ENCODE measurements at regions not wholly inside any gene's neighbourhood (a gene's known extent, or its start where the extent isn't known, plus 50 kb on each side); places are given as distances from the start of the nearest gene placed in this dataset.

- WGBS (ENCODE audit: insufficient coverage): 33% methylated on average over 10 of the region's 13 CpGs
These were observed 145.4 kb downstream of the SOX9 start for GRCh38 chr17:72266112-72266775.

GRCh38 chr17:72267601-72268000 lies 146.8 kb downstream of the SOX9 start:
- no peaks in the 10 kb centered on the region for H3K36me3 ChIP-seq (ENCODE audit: control insufficient read depth, insufficient read depth, low read length)
- H3K4me3 ChIP-seq (ENCODE audit: low read depth, low read length): no peak overlapping the region
- DNase-seq (ENCODE audit: low read depth in 4 of 6, low spot score in 6 of 6): no peak
- 22% methylated on average over 1 of the region's 1 CpG for WGBS (ENCODE audit: insufficient coverage)
- peaks cover 3% of the 10 kb centered on the region for H3K4me1 ChIP-seq (ENCODE audit: control insufficient read depth, insufficient read depth, low read length)
- no peak overlapping the region for H3K27ac ChIP-seq (ENCODE audit: low read depth, low read length)
- no peaks in the 10 kb centered on the region for H3K27me3 ChIP-seq (ENCODE audit: control insufficient read depth, insufficient read depth, low read length)
- no peaks in the 10 kb centered on the region for H3K9me3 ChIP-seq (ENCODE audit: control insufficient read depth, insufficient read depth, low read length)

More at GRCh38 chr17:72266112-72266775, 145.4 kb downstream of the SOX9 start:
- Histone ChIP-seq H3K4me3 (ENCODE audit: low read depth, low read length) (no peak overlapping the region), H3K27ac (ENCODE audit: low read depth, low read length) (no peak overlapping the region), H3K4me1 (ENCODE audit: control insufficient read depth, insufficient read depth, low read length) (peaks cover 2% of the 10 kb centered on the region), H3K27me3 (ENCODE audit: control insufficient read depth, insufficient read depth, low read length) (no peaks in the 10 kb centered on the region), H3K36me3 (ENCODE audit: control insufficient read depth, insufficient read depth, low read length) (no peaks in the 10 kb centered on the region), H3K9me3 (ENCODE audit: control insufficient read depth, insufficient read depth, low read length) (no peaks in the 10 kb centered on the region)
- DNase-seq (ENCODE audit: low read depth in 4 of 6, low spot score in 6 of 6): peak in 2 of 6 donors; percentile 31 to 74

- 68% methylated on average over 6 of the region's 6 CpGs for WGBS (ENCODE audit: insufficient coverage)
- Histone ChIP-seq H3K27ac (ENCODE audit: low read depth, low read length) (no peak overlapping the region), H3K4me1 (ENCODE audit: control insufficient read depth, insufficient read depth, low read length) (peaks cover 3% of the 10 kb centered on the region), H3K36me3 (ENCODE audit: control insufficient read depth, insufficient read depth, low read length) (no peaks in the 10 kb centered on the region), H3K4me3 (ENCODE audit: low read depth, low read length) (no peak overlapping the region), H3K9me3 (ENCODE audit: control insufficient read depth, insufficient read depth, low read length) (no peaks in the 10 kb centered on the region), H3K27me3 (ENCODE audit: control insufficient read depth, insufficient read depth, low read length) (no peaks in the 10 kb centered on the region)
- peak in 1 of 6 donors; percentile 65 for DNase-seq (ENCODE audit: low read depth in 4 of 6, low spot score in 6 of 6)
These were observed 147.6 kb downstream of the SOX9 start for GRCh38 chr17:72268431-72268830.

GRCh38 chr17:72270273-72270924 lies 149.6 kb downstream of the SOX9 start:
- peak in 2 of 6 donors; percentile 68 to 88 for DNase-seq (ENCODE audit: low read depth in 4 of 6, low spot score in 6 of 6)
- Histone ChIP-seq H3K27ac (ENCODE audit: low read depth, low read length) (no peak overlapping the region), H3K36me3 (ENCODE audit: control insufficient read depth, insufficient read depth, low read length) (no peaks in the 10 kb centered on the region), H3K4me3 (ENCODE audit: low read depth, low read length) (no peak overlapping the region), H3K27me3 (ENCODE audit: control insufficient read depth, insufficient read depth, low read length) (no peaks in the 10 kb centered on the region), H3K4me1 (ENCODE audit: control insufficient read depth, insufficient read depth, low read length) (peaks cover 3% of the 10 kb centered on the region), H3K9me3 (ENCODE audit: control insufficient read depth, insufficient read depth, low read length) (no peaks in the 10 kb centered on the region)
- WGBS (ENCODE audit: insufficient coverage): 0% methylated on average over 1 of the region's 6 CpGs

- no peaks in the 10 kb centered on the region for H3K9me3 ChIP-seq (ENCODE audit: control insufficient read depth, insufficient read depth, low read length)
- 100% methylated on average over 1 of the region's 1 CpG for WGBS (ENCODE audit: insufficient coverage)
- H3K27me3 ChIP-seq (ENCODE audit: control insufficient read depth, insufficient read depth, low read length): no peaks in the 10 kb centered on the region
- no peak for DNase-seq (ENCODE audit: low read depth in 4 of 6, low spot score in 6 of 6)
- H3K4me3 ChIP-seq (ENCODE audit: low read depth, low read length): no peak overlapping the region
- H3K27ac ChIP-seq (ENCODE audit: low read depth, low read length): no peak overlapping the region
- peaks cover 3% of the 10 kb centered on the region for H3K4me1 ChIP-seq (ENCODE audit: control insufficient read depth, insufficient read depth, low read length)
- H3K36me3 ChIP-seq (ENCODE audit: control insufficient read depth, insufficient read depth, low read length): no peaks in the 10 kb centered on the region
These were observed 150.8 kb downstream of the SOX9 start for GRCh38 chr17:72271603-72272002.

- H3K4me1 ChIP-seq (ENCODE audit: control insufficient read depth, insufficient read depth, low read length): peaks cover 3% of the 10 kb centered on the region
- WGBS (ENCODE audit: insufficient coverage): 83% methylated on average over 6 of the region's 10 CpGs
- no peaks in the 10 kb centered on the region for H3K36me3 ChIP-seq (ENCODE audit: control insufficient read depth, insufficient read depth, low read length)
- no peaks in the 10 kb centered on the region for H3K27me3 ChIP-seq (ENCODE audit: control insufficient read depth, insufficient read depth, low read length)
- H3K4me3 ChIP-seq (ENCODE audit: low read depth, low read length): no peak overlapping the region
- no peaks in the 10 kb centered on the region for H3K9me3 ChIP-seq (ENCODE audit: control insufficient read depth, insufficient read depth, low read length)
- DNase-seq (ENCODE audit: low read depth in 4 of 6, low spot score in 6 of 6): peak in 1 of 6 donors; percentile 75
- no peak overlapping the region for H3K27ac ChIP-seq (ENCODE audit: low read depth, low read length)
These were observed 152.7 kb downstream of the SOX9 start for GRCh38 chr17:72273289-72274056.

- Histone ChIP-seq H3K4me1 (ENCODE audit: control insufficient read depth, insufficient read depth, low read length) (peaks cover 3% of the 10 kb centered on the region), H3K27me3 (ENCODE audit: control insufficient read depth, insufficient read depth, low read length) (no peaks in the 10 kb centered on the region), H3K27ac (ENCODE audit: low read depth, low read length) (no peak overlapping the region), H3K4me3 (ENCODE audit: low read depth, low read length) (no peak overlapping the region), H3K36me3 (ENCODE audit: control insufficient read depth, insufficient read depth, low read length) (no peaks in the 10 kb centered on the region), H3K9me3 (ENCODE audit: control insufficient read depth, insufficient read depth, low read length) (no peaks in the 10 kb centered on the region)
- peak in 2 of 6 donors; percentile 45 to 46 for DNase-seq (ENCODE audit: low read depth in 4 of 6, low spot score in 6 of 6)
- 43% methylated on average over 1 of the region's 2 CpGs for WGBS (ENCODE audit: insufficient coverage)
These were observed 153.8 kb downstream of the SOX9 start for GRCh38 chr17:72274614-72275013.

GRCh38 chr17:72280881-72281280 lies 160.1 kb downstream of the SOX9 start:
- 98% methylated on average over 3 of the region's 3 CpGs for WGBS (ENCODE audit: insufficient coverage)
- DNase-seq (ENCODE audit: low read depth in 4 of 6, low spot score in 6 of 6): no peak
- Histone ChIP-seq H3K4me1 (ENCODE audit: control insufficient read depth, insufficient read depth, low read length) (no peaks in the 10 kb centered on the region), H3K27me3 (ENCODE audit: control insufficient read depth, insufficient read depth, low read length) (no peaks in the 10 kb centered on the region), H3K4me3 (ENCODE audit: low read depth, low read length) (no peak overlapping the region), H3K27ac (ENCODE audit: low read depth, low read length) (no peak overlapping the region), H3K36me3 (ENCODE audit: control insufficient read depth, insufficient read depth, low read length) (no peaks in the 10 kb centered on the region), H3K9me3 (ENCODE audit: control insufficient read depth, insufficient read depth, low read length) (no peaks in the 10 kb centered on the region)

- H3K4me3 ChIP-seq (ENCODE audit: low read depth, low read length): no peak overlapping the region
- no peaks in the 10 kb centered on the region for H3K4me1 ChIP-seq (ENCODE audit: control insufficient read depth, insufficient read depth, low read length)
- no peaks in the 10 kb centered on the region for H3K9me3 ChIP-seq (ENCODE audit: control insufficient read depth, insufficient read depth, low read length)
- 78% methylated on average over 2 of the region's 3 CpGs for WGBS (ENCODE audit: insufficient coverage)
- no peaks in the 10 kb centered on the region for H3K36me3 ChIP-seq (ENCODE audit: control insufficient read depth, insufficient read depth, low read length)
- no peak overlapping the region for H3K27ac ChIP-seq (ENCODE audit: low read depth, low read length)
- no peaks in the 10 kb centered on the region for H3K27me3 ChIP-seq (ENCODE audit: control insufficient read depth, insufficient read depth, low read length)
- no peak for DNase-seq (ENCODE audit: low read depth in 4 of 6, low spot score in 6 of 6)
These were observed 161.7 kb downstream of the SOX9 start for GRCh38 chr17:72282439-72283029.
